Endothelial cell of umbilical vein (primary cell): ENCODE measurements at regions not wholly inside any gene's neighbourhood (a gene's known extent, or its start where the extent isn't known, plus 50 kb on each side); places are given as distances from the start of the nearest gene placed in this dataset.

Experiments used
- BruUV-seq: library from RNA; stranded (reverse); fragments of 400-500 nt; replicated peaks from 2 replicates; lab custom pipeline; 2021; lab: Mats Ljungman, UMichigan
- CTCF ChIA-PET: fragments of 300-600, 350-600 bp; sonication (Branson Sonifier 250); formaldehyde crosslinking; loops from one replicate; lab custom pipeline; 2021; ENCODE audit warnings: antibody characterized with exemption, inconsistent platforms; lab: Charles Lee
- POLR2A ChIA-PET: fragments of 300-600, 350-600 bp; sonication (Branson Sonifier 250); formaldehyde crosslinking; loops from one replicate; lab custom pipeline; 2021; ENCODE audit warnings: antibody characterized with exemption, inconsistent platforms; lab: Charles Lee
- DNase-seq: peaks from one replicate; pipeline ENCODE4 v3.0.0-alpha.2; 2011; ENCODE audit warnings: low read depth, low spot score
- FAIRE-seq: peaks from 2 replicates; lab custom pipeline; 2011; peaks lifted over from hg19 to GRCh38; lab: Jason Lieb, UNC
- H2AFZ ChIP-seq: 2 replicates; pipeline ENCODE4 v1.6.0; 2012; ENCODE audit warnings: low read depth, low read length, control low read depth, inconsistent platforms
- H3K27ac ChIP-seq: 2 replicates; pipeline ENCODE4 v1.5.1; 2011; ENCODE audit warnings: low read depth, mild to moderate bottlenecking, control low read depth, low read length, moderate library complexity; ENCODE audit not compliant: insufficient read depth
- H3K27me3 ChIP-seq, 2 experiments: 2 replicates each; pipeline versions ENCODE4 v1.6.0 to v1.6.1; 2011; ENCODE audit warnings: low read length in 2 of 2, mixed read lengths in 1 of 2; ENCODE audit not compliant: control insufficient read depth in 2 of 2, insufficient read depth in 2 of 2
- H3K36me3 ChIP-seq, 2 experiments: 2 replicates in 1 of 2; 3 replicates in 1 of 2; pipeline ENCODE4 v1.5.1; 2011; ENCODE audit warnings: low read length in 2 of 2, mild to moderate bottlenecking in 1 of 2, moderate library complexity in 1 of 2; ENCODE audit not compliant: control insufficient read depth in 2 of 2, insufficient read depth in 2 of 2; ENCODE audit errors: extremely low read depth in 1 of 2
- H3K4me1 ChIP-seq: 3 replicates; pipeline ENCODE4 v1.5.1; 2011; ENCODE audit warnings: mild to moderate bottlenecking, low read length; ENCODE audit not compliant: control insufficient read depth, insufficient read depth; ENCODE audit errors: extremely low read depth
- H3K4me2 ChIP-seq: 2 replicates; pipeline ENCODE4 v1.6.1; 2011; ENCODE audit warnings: low read length, control low read depth, mixed read lengths; ENCODE audit not compliant: insufficient read depth
- H3K4me3 ChIP-seq, 3 experiments: fragments of 200-600 bp in 1 of 3; sonication (generic), shearing (Covaris generic) in 1 of 3; replicated peaks in 1 of 3; 2 replicates each; pipeline ENCODE4 v1.5.1; 2011 to 2016; ENCODE audit warnings: control low read depth in 3 of 3, low read length in 3 of 3, mild to moderate bottlenecking in 2 of 3, inconsistent platforms in 1 of 3, low read depth in 1 of 3, moderate library complexity in 1 of 3; ENCODE audit not compliant: insufficient read depth in 1 of 3
- H3K79me2 ChIP-seq: 2 replicates; pipeline ENCODE4 v1.6.0; 2012; ENCODE audit warnings: low read length, inconsistent platforms; ENCODE audit not compliant: control insufficient read depth, insufficient read depth
- H3K9ac ChIP-seq: replicated peaks from 2 replicates; pipeline ENCODE3; 2011; ENCODE audit warnings: low read length, control low read depth; ENCODE audit not compliant: insufficient read depth; ENCODE audit errors: extremely low read depth
- H3K9me1 ChIP-seq: replicated peaks from 3 replicates; pipeline ENCODE4 v1.6.0; 2011; ENCODE audit warnings: mild to moderate bottlenecking, low read length; ENCODE audit not compliant: control insufficient read depth, insufficient read depth; ENCODE audit errors: extremely low read depth
- H3K9me3 ChIP-seq: replicated peaks from 2 replicates; pipeline ENCODE4 v1.5.1; 2012; ENCODE audit warnings: low read length, inconsistent platforms; ENCODE audit not compliant: control insufficient read depth, insufficient read depth
- H4K20me1 ChIP-seq: replicated peaks from 2 replicates; pipeline ENCODE3; 2011; ENCODE audit warnings: mild to moderate bottlenecking, low read length; ENCODE audit not compliant: control insufficient read depth, insufficient read depth; ENCODE audit errors: extremely low read depth
- CTCF ChIP-seq, 2 donors: IDR thresholded peaks; 1 replicate in 1 of 2; 2 replicates in 1 of 2; pipeline ENCODE4 v1.5.1; 2011; ENCODE audit warnings: low read length in 2 of 2, mild to moderate bottlenecking in 2 of 2, moderate library complexity in 2 of 2, control low read depth in 1 of 2, inconsistent platforms in 1 of 2, low read depth in 1 of 2; ENCODE audit not compliant: insufficient read depth in 1 of 2; ENCODE audit errors: extremely low read depth in 1 of 2
- EZH2 ChIP-seq: IDR thresholded peaks from 2 replicates; pipeline ENCODE4 v1.6.1; 2012; ENCODE audit warnings: borderline replicate concordance, low read depth, mild to moderate bottlenecking, moderate library complexity, low read length, inconsistent platforms; ENCODE audit not compliant: severe bottlenecking
- FOS ChIP-seq: IDR thresholded peaks from 2 replicates; pipeline ENCODE4 v1.6.1; 2011; ENCODE audit warnings: mild to moderate bottlenecking, low read length, moderate library complexity, borderline replicate concordance; ENCODE audit not compliant: insufficient read depth
- GATA2 ChIP-seq: IDR thresholded peaks from 2 replicates; pipeline ENCODE4 v1.7.0; 2011; ENCODE audit warnings: low read depth, mild to moderate bottlenecking, moderate library complexity, mixed read lengths, low read length; ENCODE audit not compliant: insufficient read length, insufficient read depth
- JUN ChIP-seq: IDR thresholded peaks from 2 replicates; pipeline ENCODE4 v1.6.1; 2011; ENCODE audit warnings: borderline replicate concordance, low read depth; ENCODE audit not compliant: insufficient read length, insufficient read depth
- MYC ChIP-seq: IDR thresholded peaks from one replicate; pipeline ENCODE4 v1.6.1; 2011; ENCODE audit warnings: mild to moderate bottlenecking, low read depth, low read length
- POLR2A ChIP-seq: IDR thresholded peaks from 2 replicates; pipeline ENCODE4 v1.6.1; 2012; ENCODE audit warnings: low read depth, mild to moderate bottlenecking, control low read depth, low read length
- POLR2AphosphoS5 ChIP-seq: IDR thresholded peaks from 2 replicates; pipeline ENCODE4 v1.6.1; 2012; ENCODE audit warnings: low read depth, mild to moderate bottlenecking, control low read depth, low read length, moderate library complexity; ENCODE audit not compliant: insufficient read depth
- dilution Hi-C: fragments of 300-500 bp; cut with MboI; formaldehyde crosslinking; loops from one replicate; pipeline ENCODE4 v1.15.0; 2019; ENCODE audit warnings: low sequenced_read_pairs; ENCODE audit not compliant: extremely low pct_ligation_motif_present
- intact Hi-C: fragments of 100-400 bp; cut with micrococcal nuclease; formaldehyde crosslinking; loops from one replicate; pipeline ENCODE4 v1.10.0; 2022
- TF ChIP-seq, protein P1 (sequence below): IDR thresholded peaks from 2 replicates; pipeline ENCODE4 v1.6.1; 2011; ENCODE audit not compliant: insufficient read depth, insufficient read length

GRCh38 chr6:14756340-14756739 is 489.5 kb upstream of the JARID2 start:
- DNase-seq (no peak), FAIRE-seq (no peak)
- H3K4me3 ChIP-seq: no peak overlapping the region
- BruUV-seq: no TSS peak
- peaks cover 8% of the 10 kb centered on the region for H3K9me3 ChIP-seq
- dilution Hi-C loops (no loop called here), intact Hi-C loops (no loop called here)
- H4K20me1 ChIP-seq: no peaks in the 10 kb centered on the region
- no peaks in the 10 kb centered on the region for H3K4me1 ChIP-seq
- H3K36me3 ChIP-seq: no peaks in the 10 kb centered on the region
- H3K9ac ChIP-seq: no peak overlapping the region
- TF ChIP-seq MYC (no peak), FOS (no peak), JUN (no peak), CTCF (IDR thresholded peaks at IDR 0.05; ENCODE audit: extremely low read depth in 1 of 2, insufficient read depth in 1 of 2, low read depth in 1 of 2, low read length in 2 of 2) (no peak), GATA2 (no peak), POLR2A (no peak)
- TF ChIP-seq, protein P1, sequence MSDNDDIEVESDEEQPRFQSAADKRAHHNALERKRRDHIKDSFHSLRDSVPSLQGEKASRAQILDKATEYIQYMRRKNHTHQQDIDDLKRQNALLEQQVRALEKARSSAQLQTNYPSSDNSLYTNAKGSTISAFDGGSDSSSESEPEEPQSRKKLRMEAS: no peak
- POLR2A ChIA-PET: no interaction called here
- no peak overlapping the region for H3K4me2 ChIP-seq
- CTCF ChIA-PET: no interaction called here
- H3K9me1 ChIP-seq: no peaks in the 10 kb centered on the region
- H2AFZ ChIP-seq: no peak overlapping the region
- H3K79me2 ChIP-seq: no peaks in the 10 kb centered on the region
- H3K27ac ChIP-seq: no peak overlapping the region
- no peaks in the 10 kb centered on the region for H3K27me3 ChIP-seq

DNA sequence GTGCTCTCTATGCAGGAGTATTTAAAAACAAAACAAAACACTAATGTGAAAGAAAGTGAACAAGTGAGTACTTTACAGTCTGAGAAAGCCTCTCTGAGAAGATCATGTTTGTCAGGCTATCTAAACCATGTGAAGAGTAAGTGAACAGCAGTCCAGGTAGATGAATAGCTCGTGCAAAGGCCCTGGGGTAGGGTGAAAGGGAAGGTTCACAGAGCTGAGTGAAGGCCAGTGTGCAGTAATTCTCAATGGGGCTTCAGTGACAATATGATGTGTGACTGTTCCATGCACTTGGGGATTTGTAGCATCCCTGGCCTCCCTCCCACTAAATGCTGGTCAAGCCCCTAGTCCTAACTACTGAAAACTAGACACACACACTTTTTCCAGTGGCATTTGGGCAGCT is 488.9 kb upstream of the JARID2 start:
- no peaks in the 10 kb centered on the region for H3K36me3 ChIP-seq
- DNase-seq (no peak), FAIRE-seq (no peak)
- H3K79me2 ChIP-seq: no peaks in the 10 kb centered on the region
- no peak overlapping the region for H3K27ac ChIP-seq
- no peak overlapping the region for H3K4me2 ChIP-seq
- ChIA-PET CTCF (no interaction called here), POLR2A (no interaction called here)
- no peaks in the 10 kb centered on the region for H3K4me1 ChIP-seq
- BruUV-seq: no TSS peak
- no peaks in the 10 kb centered on the region for H4K20me1 ChIP-seq
- H3K27me3 ChIP-seq: no peaks in the 10 kb centered on the region
- H3K9me1 ChIP-seq: no peaks in the 10 kb centered on the region
- dilution Hi-C loops (no loop called here), intact Hi-C loops (no loop called here)
- H3K9ac ChIP-seq: no peak overlapping the region
- H3K4me3 ChIP-seq: no peak overlapping the region
- H3K9me3 ChIP-seq: peaks cover 8% of the 10 kb centered on the region
- no peak overlapping the region for H2AFZ ChIP-seq
- TF ChIP-seq, protein P1: no peak
- no peak for TF ChIP-seq POLR2AphosphoS5
- no peak for TF ChIP-seq CTCF (IDR thresholded peaks at IDR 0.05; ENCODE audit: extremely low read depth in 1 of 2, insufficient read depth in 1 of 2, low read depth in 1 of 2, low read length in 2 of 2)
- no peak for TF ChIP-seq GATA2
- TF ChIP-seq POLR2A: no peak
- TF ChIP-seq MYC: no peak
- no peak for TF ChIP-seq JUN
- TF ChIP-seq EZH2: no peak
- no peak for TF ChIP-seq FOS
